ENCODE measurements at regions not wholly inside any gene's neighbourhood (a gene's known extent, or its start where the extent isn't known, plus 50 kb on each side); places are given as distances from the start of the nearest gene placed in this dataset.

DNA sequence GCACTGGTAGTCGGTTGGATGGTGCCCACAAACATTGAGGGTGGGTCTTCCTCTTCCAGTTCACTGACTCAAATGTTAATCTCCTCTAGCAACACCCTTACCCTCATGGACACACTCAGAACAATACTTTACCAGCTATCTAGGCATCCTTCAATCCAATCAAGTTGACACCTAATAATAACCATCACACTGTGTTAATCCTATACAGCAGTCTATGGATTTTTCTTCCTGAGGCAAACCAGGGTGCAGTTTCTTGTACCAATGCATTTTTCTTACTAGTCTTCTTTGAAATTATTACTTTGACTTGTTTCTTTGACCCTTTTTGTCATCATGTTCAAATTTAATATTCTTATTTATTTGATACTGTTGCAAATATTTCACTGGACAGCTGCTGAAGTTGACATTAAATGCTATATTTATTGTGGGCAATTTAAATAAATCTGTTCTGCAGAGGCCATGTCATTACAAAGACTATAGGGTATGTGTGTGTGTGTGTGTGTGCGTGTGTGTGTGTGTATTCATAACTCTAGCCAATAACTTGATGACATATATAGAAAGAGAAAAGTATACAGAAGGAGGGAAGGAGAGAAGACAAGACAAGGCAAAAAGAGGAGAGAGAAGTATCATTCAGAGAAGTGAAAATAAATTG, 884.8 kb upstream of the NEGR1 start:
- no peak for TF ChIP-seq POLR2A (IDR thresholded peaks at IDR 0.05)
- TF ChIP-seq, protein P1, sequence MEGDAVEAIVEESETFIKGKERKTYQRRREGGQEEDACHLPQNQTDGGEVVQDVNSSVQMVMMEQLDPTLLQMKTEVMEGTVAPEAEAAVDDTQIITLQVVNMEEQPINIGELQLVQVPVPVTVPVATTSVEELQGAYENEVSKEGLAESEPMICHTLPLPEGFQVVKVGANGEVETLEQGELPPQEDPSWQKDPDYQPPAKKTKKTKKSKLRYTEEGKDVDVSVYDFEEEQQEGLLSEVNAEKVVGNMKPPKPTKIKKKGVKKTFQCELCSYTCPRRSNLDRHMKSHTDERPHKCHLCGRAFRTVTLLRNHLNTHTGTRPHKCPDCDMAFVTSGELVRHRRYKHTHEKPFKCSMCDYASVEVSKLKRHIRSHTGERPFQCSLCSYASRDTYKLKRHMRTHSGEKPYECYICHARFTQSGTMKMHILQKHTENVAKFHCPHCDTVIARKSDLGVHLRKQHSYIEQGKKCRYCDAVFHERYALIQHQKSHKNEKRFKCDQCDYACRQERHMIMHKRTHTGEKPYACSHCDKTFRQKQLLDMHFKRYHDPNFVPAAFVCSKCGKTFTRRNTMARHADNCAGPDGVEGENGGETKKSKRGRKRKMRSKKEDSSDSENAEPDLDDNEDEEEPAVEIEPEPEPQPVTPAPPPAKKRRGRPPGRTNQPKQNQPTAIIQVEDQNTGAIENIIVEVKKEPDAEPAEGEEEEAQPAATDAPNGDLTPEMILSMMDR (IDR thresholded peaks at IDR 0.05): no peak

Data from heart left ventricle (tissue), 13 donors.